AG04449 (cell line): ENCODE measurements at regions not wholly inside any gene's neighbourhood (a gene's known extent, or its start where the extent isn't known, plus 50 kb on each side); places are given as distances from the start of the nearest gene placed in this dataset.
"Not testable (repeated sequence)": the region's sequence is repeated elsewhere in the genome, so short reads cannot be mapped to it uniquely, and the experiment has no call there.

Experiments used
- CTCF ChIA-PET: fragments of 350-600 bp; formaldehyde crosslinking; extraction: SDS; loops from one replicate; lab custom pipeline; 2021; ENCODE audit warnings: antibody characterized with exemption; lab: Yijun Ruan, JAX
- POLR2A ChIA-PET: fragments of 400-600, 350-600 bp; formaldehyde crosslinking; extraction: SDS; loops from one replicate; lab custom pipeline; 2020; ENCODE audit warnings: antibody characterized with exemption, inconsistent platforms; lab: Yijun Ruan, JAX
- DNase-seq: peaks from one replicate; pipeline ENCODE4 v3.0.0-alpha.2; 2010; ENCODE audit warnings: low read depth, low spot score
- H3K4me3 ChIP-seq: 2 replicates; pipeline ENCODE4 v1.5.1; 2011; ENCODE audit warnings: low read depth, mild to moderate bottlenecking, control low read depth, low read length
- TF ChIP-seq, protein P1 (sequence below): IDR thresholded peaks from one replicate; pipeline ENCODE4 v1.5.1; 2011; ENCODE audit warnings: mild to moderate bottlenecking, moderate library complexity, low read length, control low read depth, inconsistent platforms; ENCODE audit not compliant: insufficient read depth; ENCODE audit errors: missing control alignments

DNA sequence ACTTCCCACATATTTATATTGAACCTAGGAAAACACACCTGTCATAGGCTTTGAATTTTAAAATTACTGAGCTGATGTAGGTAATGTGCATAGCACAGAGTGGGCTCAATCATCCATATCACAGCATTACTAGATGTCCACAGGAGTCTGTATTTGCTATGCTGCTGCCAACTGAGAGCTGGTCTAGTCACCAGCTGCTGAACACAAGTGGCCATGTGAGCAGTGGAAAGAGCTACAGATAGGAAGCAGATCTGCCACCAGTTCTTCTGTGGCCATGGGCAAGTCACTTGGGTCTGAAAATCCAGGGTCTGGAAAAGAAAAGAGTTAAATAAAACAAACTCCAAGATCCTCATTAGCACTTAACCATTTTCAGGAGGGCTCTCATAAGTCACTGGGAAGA lies 91.8 kb downstream of the APIP start:
- ChIA-PET POLR2A (no interaction called here), CTCF (no interaction called here)
- TF ChIP-seq, protein P1, sequence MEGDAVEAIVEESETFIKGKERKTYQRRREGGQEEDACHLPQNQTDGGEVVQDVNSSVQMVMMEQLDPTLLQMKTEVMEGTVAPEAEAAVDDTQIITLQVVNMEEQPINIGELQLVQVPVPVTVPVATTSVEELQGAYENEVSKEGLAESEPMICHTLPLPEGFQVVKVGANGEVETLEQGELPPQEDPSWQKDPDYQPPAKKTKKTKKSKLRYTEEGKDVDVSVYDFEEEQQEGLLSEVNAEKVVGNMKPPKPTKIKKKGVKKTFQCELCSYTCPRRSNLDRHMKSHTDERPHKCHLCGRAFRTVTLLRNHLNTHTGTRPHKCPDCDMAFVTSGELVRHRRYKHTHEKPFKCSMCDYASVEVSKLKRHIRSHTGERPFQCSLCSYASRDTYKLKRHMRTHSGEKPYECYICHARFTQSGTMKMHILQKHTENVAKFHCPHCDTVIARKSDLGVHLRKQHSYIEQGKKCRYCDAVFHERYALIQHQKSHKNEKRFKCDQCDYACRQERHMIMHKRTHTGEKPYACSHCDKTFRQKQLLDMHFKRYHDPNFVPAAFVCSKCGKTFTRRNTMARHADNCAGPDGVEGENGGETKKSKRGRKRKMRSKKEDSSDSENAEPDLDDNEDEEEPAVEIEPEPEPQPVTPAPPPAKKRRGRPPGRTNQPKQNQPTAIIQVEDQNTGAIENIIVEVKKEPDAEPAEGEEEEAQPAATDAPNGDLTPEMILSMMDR: no peak
- no peak for DNase-seq
- no peak overlapping the region for H3K4me3 ChIP-seq

DNA sequence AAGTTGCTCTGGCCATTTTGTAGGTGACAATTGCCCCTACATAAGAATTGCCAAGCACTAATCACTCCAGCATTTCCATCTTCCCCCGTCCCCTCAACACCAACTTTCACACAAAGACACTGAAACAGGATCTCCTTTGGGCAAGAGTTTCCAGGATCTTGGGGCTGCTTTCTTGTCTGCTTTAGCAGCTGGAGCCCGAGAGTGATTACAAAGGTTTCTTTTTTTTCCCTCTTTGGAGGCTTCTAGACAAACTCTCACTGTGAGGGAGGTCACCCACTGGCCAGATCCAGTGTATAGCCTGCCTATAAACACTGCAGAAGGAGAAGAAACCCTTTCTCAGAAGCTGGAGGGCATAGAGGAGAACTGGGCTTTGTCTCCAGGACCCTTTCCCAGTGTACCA lies 92.5 kb downstream of the APIP start:
- DNase-seq: no peak
- ChIA-PET CTCF (no interaction called here), POLR2A (no interaction called here)
- TF ChIP-seq, protein P1: no peak
- no peak overlapping the region for H3K4me3 ChIP-seq

DNA sequence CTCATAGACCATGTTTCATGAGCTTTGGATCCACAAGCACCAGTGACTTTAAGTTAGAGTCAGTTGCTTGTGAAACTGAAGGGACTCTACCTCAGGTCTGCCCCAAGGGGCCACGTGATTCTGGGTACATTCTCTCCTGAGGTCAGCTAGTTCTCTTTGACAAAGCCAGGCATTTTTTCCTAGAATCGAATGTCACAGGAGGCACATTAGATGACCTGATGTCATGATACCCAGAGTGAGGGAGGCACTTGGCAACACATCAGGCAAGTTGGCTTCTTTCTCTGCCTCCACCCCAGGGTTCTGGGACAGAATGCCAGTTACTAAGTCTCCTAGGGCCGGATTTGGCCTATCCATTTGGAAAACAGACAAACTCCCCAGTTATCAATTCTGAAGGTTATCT lies 93.0 kb downstream of the APIP start:
- H3K4me3 ChIP-seq: no peak overlapping the region
- TF ChIP-seq, protein P1: no peak
- DNase-seq: no peak
- POLR2A ChIA-PET: no interaction called here
- CTCF ChIA-PET: no interaction called here

DNA sequence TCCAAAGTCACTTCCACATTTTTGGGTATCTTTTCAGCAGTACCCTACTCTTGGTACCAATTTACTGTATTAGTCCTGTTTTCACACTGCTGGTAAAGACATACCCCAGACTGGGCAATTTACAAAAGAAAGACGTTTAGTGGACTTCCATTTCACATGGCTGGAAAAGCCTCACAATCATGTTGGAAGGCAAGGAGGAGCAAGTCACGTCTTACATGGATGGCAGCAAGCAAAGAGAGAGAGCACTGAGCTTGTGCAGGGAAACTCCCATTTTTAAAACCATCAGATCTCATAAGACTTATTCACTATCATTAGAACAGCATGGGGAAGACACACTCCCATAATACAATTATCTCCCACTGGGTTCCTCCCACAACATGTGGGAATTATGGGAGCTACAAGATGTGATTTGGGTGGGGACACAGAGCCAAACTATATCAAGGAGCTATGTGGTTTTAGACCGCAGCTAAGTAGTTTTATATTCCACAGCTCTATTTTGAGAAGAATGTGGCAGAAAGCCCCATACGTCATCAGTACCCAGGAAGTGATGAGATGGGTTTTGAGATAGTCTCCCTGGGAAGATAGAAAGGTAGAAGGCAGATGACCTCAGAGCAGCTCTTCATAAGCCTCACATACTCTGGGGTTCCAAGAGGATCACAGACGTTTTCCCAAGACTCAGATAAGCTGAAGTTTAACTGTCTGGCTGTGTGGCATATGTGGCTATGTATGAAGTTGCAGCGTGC lies 96.3 kb downstream of the APIP start:
- ChIA-PET CTCF (no interaction called here), POLR2A (no interaction called here)
- H3K4me3 ChIP-seq: no peak overlapping the region
- DNase-seq: no peak
- TF ChIP-seq, protein P1: no peak

DNA sequence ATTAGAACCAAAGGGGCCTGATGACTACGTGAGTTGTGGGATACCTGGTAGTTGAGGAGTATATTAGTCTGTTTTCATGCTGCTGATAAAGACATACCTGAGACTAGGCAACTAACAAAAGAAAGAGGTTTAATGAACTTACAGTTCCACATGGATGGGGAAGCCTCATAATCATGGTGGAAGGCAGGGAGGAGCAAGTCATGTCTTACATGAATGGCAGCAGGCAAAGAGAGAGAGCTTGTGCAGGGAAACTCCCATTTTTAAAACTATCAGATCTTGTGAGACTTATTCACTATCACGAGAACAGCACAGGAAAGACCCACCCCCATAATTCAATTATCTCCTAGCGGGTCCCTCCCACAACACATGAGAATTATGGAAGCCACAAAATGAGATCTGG lies 98.4 kb downstream of the APIP start:
- CTCF ChIA-PET, H3K4me3 ChIP-seq, POLR2A ChIA-PET, DNase-seq: not testable (repeated sequence)

DNA sequence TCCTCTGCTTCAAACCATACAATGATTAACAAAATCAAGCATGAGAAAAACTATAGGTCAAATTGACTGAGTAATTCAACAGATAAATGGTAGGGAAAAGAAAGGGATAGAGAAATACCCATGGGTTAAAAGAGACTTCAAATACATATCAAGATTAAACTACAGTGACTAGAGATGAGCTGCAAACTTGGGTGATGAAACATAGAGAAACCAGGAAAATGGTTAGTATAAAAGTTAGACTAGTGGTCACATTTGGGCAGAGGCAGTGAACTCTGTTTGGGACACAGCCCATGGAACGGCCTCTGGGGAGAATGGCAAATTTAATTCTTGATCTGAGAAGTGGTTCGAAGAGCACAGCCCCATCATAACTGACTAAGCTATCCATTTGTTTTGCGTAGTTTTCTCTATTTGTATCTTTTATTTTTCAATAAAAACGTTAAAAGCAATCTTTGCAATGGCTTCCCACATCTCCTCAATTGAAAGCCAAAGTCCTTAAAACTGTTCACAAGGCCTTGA lies 99.4 kb downstream of the APIP start:
- H3K4me3 ChIP-seq: no peak overlapping the region
- TF ChIP-seq, protein P1: no peak
- ChIA-PET POLR2A (no interaction called here), CTCF (no interaction called here)
- DNase-seq: no peak
